DND-41 (cell line): ENCODE measurements at regions not wholly inside any gene's neighbourhood (a gene's known extent, or its start where the extent isn't known, plus 50 kb on each side); places are given as distances from the start of the nearest gene placed in this dataset.

Experiments used
- ATAC-seq: fragments of 200-7000 bp; cut with Tn5 transposase; 3 replicates; pipeline ENCODE4 v1.9.1; 2021; ENCODE audit warnings: low read depth; ENCODE audit not compliant: insufficient read depth
- DNase-seq: peaks from one replicate; pipeline ENCODE4 v3.0.0-alpha.2; 2020
- H2AFZ ChIP-seq: 2 replicates; pipeline ENCODE4 v1.6.0; 2012; ENCODE audit warnings: low read depth, low read length
- H3K27ac ChIP-seq: 2 replicates; pipeline ENCODE4 v1.5.1; 2012; ENCODE audit warnings: low read length, inconsistent platforms
- H3K27me3 ChIP-seq: fragments of 200-600 bp; sonication (generic); 2 replicates; pipeline ENCODE4 v1.6.0; 2012; ENCODE audit warnings: low read length, mild to moderate bottlenecking, inconsistent platforms; ENCODE audit not compliant: insufficient read depth, poor library complexity
- H3K36me3 ChIP-seq: 2 replicates; pipeline ENCODE4 v1.5.1; 2012; ENCODE audit warnings: low read length, inconsistent platforms; ENCODE audit not compliant: insufficient read depth
- H3K4me1 ChIP-seq: 2 replicates; pipeline ENCODE4 v1.5.1; 2012; ENCODE audit warnings: mild to moderate bottlenecking, low read length; ENCODE audit not compliant: insufficient read depth
- H3K4me2 ChIP-seq: 2 replicates; pipeline ENCODE4 v1.6.0; 2012; ENCODE audit warnings: mild to moderate bottlenecking, moderate library complexity, low read length, inconsistent platforms; ENCODE audit not compliant: insufficient read depth
- H3K4me3 ChIP-seq, 2 experiments: fragments of 200-600 bp in 1 of 2; shearing (Covaris generic) in 1 of 2; 2 replicates each; pipeline ENCODE4 v1.5.1; 2012 to 2016; ENCODE audit warnings: inconsistent platforms in 2 of 2, low read length in 2 of 2, mild to moderate bottlenecking in 2 of 2, low read depth in 1 of 2, moderate library complexity in 1 of 2
- H3K79me2 ChIP-seq: 2 replicates; pipeline ENCODE4 v1.6.0; 2012; ENCODE audit warnings: low read length, inconsistent platforms; ENCODE audit not compliant: insufficient read depth
- H3K9ac ChIP-seq: 2 replicates; pipeline ENCODE4 v1.6.0; 2012; ENCODE audit warnings: low read depth, mild to moderate bottlenecking, inconsistent platforms, low read length, moderate library complexity
- H3K9me3 ChIP-seq: 2 replicates; pipeline ENCODE4 v1.5.1; 2012; ENCODE audit warnings: low read length, moderate library complexity, mild to moderate bottlenecking, inconsistent platforms; ENCODE audit not compliant: insufficient read depth, severe bottlenecking
- H4K20me1 ChIP-seq: 2 replicates; pipeline ENCODE4 v1.6.0; 2012; ENCODE audit warnings: low read length; ENCODE audit not compliant: insufficient read depth
- CTCF ChIP-seq: IDR thresholded peaks from 2 replicates; pipeline ENCODE4 v1.5.1; 2012; ENCODE audit warnings: borderline replicate concordance, low read length, moderate library complexity, mild to moderate bottlenecking; ENCODE audit not compliant: poor library complexity, severe bottlenecking; ENCODE audit errors: extremely low read depth
- EZH2 ChIP-seq: IDR thresholded peaks from 3 replicates; pipeline ENCODE4 v1.6.1; 2012; ENCODE audit warnings: borderline replicate concordance, low read depth, mild to moderate bottlenecking, moderate library complexity, low read length, inconsistent platforms; ENCODE audit not compliant: severe bottlenecking

- Histone ChIP-seq H3K4me2 (no peak overlapping the region), H3K4me1 (no peaks in the 10 kb centered on the region), H3K79me2 (no peaks in the 10 kb centered on the region), H3K4me3 (no peak overlapping the region), H3K9ac (no peak overlapping the region), H3K27ac (no peak overlapping the region), H3K9me3 (no peaks in the 10 kb centered on the region), H4K20me1 (no peaks in the 10 kb centered on the region), H2AFZ (no peak overlapping the region), H3K36me3 (no peaks in the 10 kb centered on the region), H3K27me3 (no peaks in the 10 kb centered on the region)
- ATAC-seq: no peak
- DNase-seq: no peak
- TF ChIP-seq EZH2 (no peak), CTCF (no peak)
These were observed 287.0 kb upstream of the MARCKS start for GRCh38 chr6:113570161-113570560.

DNA sequence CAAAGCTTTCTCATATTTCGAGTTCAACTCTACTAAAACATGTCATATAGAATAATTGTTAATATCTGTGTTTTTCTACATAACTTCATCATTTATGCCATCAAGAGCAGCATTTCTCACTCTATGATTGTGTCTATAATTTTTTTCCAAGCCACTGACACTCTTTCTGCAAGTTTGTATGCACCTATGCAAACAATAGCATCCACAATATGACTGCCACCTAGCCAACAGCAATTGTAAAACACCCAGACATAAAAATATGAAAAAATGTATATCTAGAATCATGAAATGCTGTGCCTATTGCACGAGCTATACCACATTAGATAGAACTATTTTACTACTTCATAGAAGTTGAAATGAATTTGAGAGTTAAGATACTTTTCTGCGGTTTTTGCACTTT lies 286.5 kb upstream of the MARCKS start:
- no peak overlapping the region for H3K4me2 ChIP-seq
- H3K9me3 ChIP-seq: no peaks in the 10 kb centered on the region
- no peak overlapping the region for H3K27ac ChIP-seq

GRCh38 chr6:113574147-113574546 lies 283.0 kb upstream of the MARCKS start:
- ATAC-seq (no peak), DNase-seq (no peak)
- H4K20me1 ChIP-seq: no peaks in the 10 kb centered on the region
- no peak overlapping the region for H3K27ac ChIP-seq
- H3K36me3 ChIP-seq: no peaks in the 10 kb centered on the region
- no peak overlapping the region for H3K4me3 ChIP-seq
- no peak overlapping the region for H3K4me2 ChIP-seq
- H3K4me1 ChIP-seq: no peaks in the 10 kb centered on the region
- no peak overlapping the region for H2AFZ ChIP-seq
- no peaks in the 10 kb centered on the region for H3K9me3 ChIP-seq
- H3K9ac ChIP-seq: no peak overlapping the region
- no peaks in the 10 kb centered on the region for H3K27me3 ChIP-seq
- H3K79me2 ChIP-seq: no peaks in the 10 kb centered on the region
- TF ChIP-seq EZH2 (no peak), CTCF (no peak)

More for the DNA sequence above, 286.5 kb upstream of the MARCKS start:
- no peak overlapping the region for H3K4me3 ChIP-seq
- DNase-seq: no peak
- no peak overlapping the region for H3K9ac ChIP-seq
- H3K27me3 ChIP-seq: no peaks in the 10 kb centered on the region
- TF ChIP-seq CTCF (no peak), EZH2 (no peak)
- no peak overlapping the region for H2AFZ ChIP-seq
- no peak for ATAC-seq
- H4K20me1 ChIP-seq: no peaks in the 10 kb centered on the region
- no peaks in the 10 kb centered on the region for H3K4me1 ChIP-seq
- no peaks in the 10 kb centered on the region for H3K79me2 ChIP-seq
- no peaks in the 10 kb centered on the region for H3K36me3 ChIP-seq

DNA sequence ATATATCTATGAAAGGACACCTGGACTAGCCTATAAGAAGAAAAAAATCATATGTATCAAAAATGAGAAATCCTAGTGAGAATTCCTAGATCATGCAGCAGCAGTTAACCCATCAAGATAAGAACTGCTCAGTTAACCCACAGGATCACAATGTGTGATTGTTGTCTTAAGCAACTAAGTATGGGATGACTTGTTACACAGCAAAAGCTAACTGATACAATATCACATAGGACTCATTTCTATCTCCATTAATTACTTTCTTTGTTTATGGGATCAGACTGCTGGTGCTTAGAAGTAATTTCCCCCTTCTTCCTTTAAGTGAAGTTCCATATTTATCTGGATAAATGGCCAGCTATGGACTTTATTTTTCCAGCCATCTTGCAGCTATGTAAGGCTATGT lies 280.8 kb upstream of the MARCKS start:
- no peak overlapping the region for H2AFZ ChIP-seq
- no peak overlapping the region for H3K9ac ChIP-seq
- H4K20me1 ChIP-seq: no peaks in the 10 kb centered on the region
- no peaks in the 10 kb centered on the region for H3K9me3 ChIP-seq
- ATAC-seq: no peak
- TF ChIP-seq EZH2 (no peak), CTCF (no peak)
- no peak for DNase-seq
- H3K36me3 ChIP-seq: no peaks in the 10 kb centered on the region
- no peak overlapping the region for H3K4me2 ChIP-seq
- H3K27ac ChIP-seq: no peak overlapping the region
- no peaks in the 10 kb centered on the region for H3K4me1 ChIP-seq
- no peaks in the 10 kb centered on the region for H3K27me3 ChIP-seq
- H3K4me3 ChIP-seq: no peak overlapping the region
- no peaks in the 10 kb centered on the region for H3K79me2 ChIP-seq
